Hepatocyte (in vitro differentiated cells): ENCODE measurements at regions not wholly inside any gene's neighbourhood (a gene's known extent, or its start where the extent isn't known, plus 50 kb on each side); places are given as distances from the start of the nearest gene placed in this dataset.

Experiments
- CTCF ChIP-seq: fragments of 200-600 bp; sonication (generic); IDR thresholded peaks from 2 replicates; pipeline ENCODE4 v1.5.1; 2016; ENCODE audit warnings: antibody characterized with exemption, mild to moderate bottlenecking; ENCODE audit not compliant: poor library complexity
- EZH2 ChIP-seq: fragments of 200-600 bp; sonication (generic); IDR thresholded peaks from 2 replicates; pipeline ENCODE4 v1.6.1; 2016; ENCODE audit warnings: antibody characterized with exemption, mild to moderate bottlenecking, borderline replicate concordance

- no peak for TF ChIP-seq CTCF
- no peak for TF ChIP-seq EZH2
Observed at GRCh38 chr7:46357290-46357689, 436.2 kb upstream of the IGFBP3 start.
